Body of pancreas (tissue), 4 donors: ENCODE measurements at regions not wholly inside any gene's neighbourhood (a gene's known extent, or its start where the extent isn't known, plus 50 kb on each side); places are given as distances from the start of the nearest gene placed in this dataset.
"Not testable (repeated sequence)": the region's sequence is repeated elsewhere in the genome, so short reads cannot be mapped to it uniquely, and the experiment has no call there.

ENCODE experiments used
- ATAC-seq: fragments of 150-250 bp; one replicate; pipeline ENCODE4 v1.9.1; 2016
- DNase-seq, 4 donors: peaks; one replicate each; pipeline ENCODE4 v3.0.0-alpha.2; 2019
- H3K27ac ChIP-seq, 4 donors: fragments of 200-600 bp; sonication (generic); 1 replicate in 3 of 4; 2 replicates in 1 of 4; pipeline versions ENCODE4 v1.5.1 to v1.6.1; 2016 to 2019; ENCODE audit warnings: mild to moderate bottlenecking in 1 of 4, mixed read lengths in 1 of 4, moderate library complexity in 1 of 4
- H3K27me3 ChIP-seq, 2 donors: fragments of 200-600 bp; sonication (generic); one replicate each; pipeline ENCODE4 v1.6.0; 2016; ENCODE audit warnings: mild to moderate bottlenecking in 1 of 2
- H3K36me3 ChIP-seq, 2 donors: fragments of 200-600 bp; sonication (generic); replicated peaks in 1 of 2; 2 replicates each; pipeline ENCODE4 v1.5.1; 2016; ENCODE audit warnings: low read depth in 2 of 2; ENCODE audit not compliant: insufficient read depth in 1 of 2
- H3K4me1 ChIP-seq: fragments of 200-600 bp; sonication (generic); one replicate; pipeline ENCODE4 v1.6.0; 2016
- H3K4me3 ChIP-seq, 2 donors: fragments of 200-600 bp; sonication (generic); 1 replicate in 1 of 2; 2 replicates in 1 of 2; pipeline ENCODE4 v1.5.1; 2016 to 2019
- H3K9me3 ChIP-seq, 3 donors: fragments of 200-600 bp; sonication (generic); 1 replicate in 2 of 3; 2 replicates in 1 of 3; pipeline ENCODE4 v1.5.1; 2016
- POLR2A ChIP-seq, 3 donors: fragments of 450-650 bp; IDR thresholded peaks; one replicate each; pipeline ENCODE4 v1.6.1; 2016; ENCODE audit warnings: antibody characterized with exemption in 3 of 3, mild to moderate bottlenecking in 2 of 3
- WGBS, 2 donors: methylation state at CpG; one replicate each; pipeline ENCODE4 v1.1.5; 2017; 5-methylcytosine and 5-hydroxymethylcytosine counted together
- intact Hi-C: fragments of 100-400 bp; cut with DNase I; formaldehyde crosslinking; loops from one replicate; pipeline ENCODE4 v1.15.1; 2023
- TF ChIP-seq, protein P1 (sequence below), 7 experiments: fragments of 450-650 bp in 4 of 7; fragments of 200-600 bp in 3 of 7; sonication (generic) in 3 of 7; IDR thresholded peaks; one replicate each; pipeline ENCODE4 v1.5.1; 2016 to 2019; ENCODE audit warnings: antibody characterized with exemption in 7 of 7

DNA sequence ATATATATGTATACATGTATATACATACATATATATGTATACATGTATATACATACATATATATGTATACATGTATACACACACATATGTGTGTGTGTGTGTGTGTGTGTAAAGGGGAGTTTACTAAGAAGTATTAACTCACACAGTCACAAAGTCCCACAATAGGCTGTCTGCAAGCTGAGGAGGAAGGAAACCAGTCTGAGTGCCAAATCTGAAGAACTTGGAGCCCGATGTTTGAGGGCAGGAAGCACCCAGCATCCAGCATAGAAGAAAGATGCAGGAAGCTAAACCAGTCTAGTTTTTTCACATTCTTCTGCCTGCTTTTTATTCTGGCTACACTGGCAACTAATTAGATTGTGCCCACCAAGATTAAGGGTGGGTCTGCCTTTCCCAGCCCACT, 591.5 kb downstream of the PRR16 start:
- no peak overlapping the region for H3K27ac ChIP-seq
- no peaks in the 10 kb centered on the region for H3K4me1 ChIP-seq
- intact Hi-C loops: no loop called here
- no peaks in the 10 kb centered on the region for H3K9me3 ChIP-seq
- no peak for DNase-seq
- TF ChIP-seq, protein P1, sequence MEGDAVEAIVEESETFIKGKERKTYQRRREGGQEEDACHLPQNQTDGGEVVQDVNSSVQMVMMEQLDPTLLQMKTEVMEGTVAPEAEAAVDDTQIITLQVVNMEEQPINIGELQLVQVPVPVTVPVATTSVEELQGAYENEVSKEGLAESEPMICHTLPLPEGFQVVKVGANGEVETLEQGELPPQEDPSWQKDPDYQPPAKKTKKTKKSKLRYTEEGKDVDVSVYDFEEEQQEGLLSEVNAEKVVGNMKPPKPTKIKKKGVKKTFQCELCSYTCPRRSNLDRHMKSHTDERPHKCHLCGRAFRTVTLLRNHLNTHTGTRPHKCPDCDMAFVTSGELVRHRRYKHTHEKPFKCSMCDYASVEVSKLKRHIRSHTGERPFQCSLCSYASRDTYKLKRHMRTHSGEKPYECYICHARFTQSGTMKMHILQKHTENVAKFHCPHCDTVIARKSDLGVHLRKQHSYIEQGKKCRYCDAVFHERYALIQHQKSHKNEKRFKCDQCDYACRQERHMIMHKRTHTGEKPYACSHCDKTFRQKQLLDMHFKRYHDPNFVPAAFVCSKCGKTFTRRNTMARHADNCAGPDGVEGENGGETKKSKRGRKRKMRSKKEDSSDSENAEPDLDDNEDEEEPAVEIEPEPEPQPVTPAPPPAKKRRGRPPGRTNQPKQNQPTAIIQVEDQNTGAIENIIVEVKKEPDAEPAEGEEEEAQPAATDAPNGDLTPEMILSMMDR (IDR thresholded peaks at IDR 0.05): no peak
- no peak for TF ChIP-seq POLR2A (IDR thresholded peaks at IDR 0.05)
- ATAC-seq: no peak
- H3K4me3 ChIP-seq: no peak overlapping the region
- no peaks in the 10 kb centered on the region for H3K36me3 ChIP-seq
- no peaks in the 10 kb centered on the region for H3K27me3 ChIP-seq
- WGBS, 2 donors: 72 to 78% methylated on average over 1 of the region's 1 CpG

DNA sequence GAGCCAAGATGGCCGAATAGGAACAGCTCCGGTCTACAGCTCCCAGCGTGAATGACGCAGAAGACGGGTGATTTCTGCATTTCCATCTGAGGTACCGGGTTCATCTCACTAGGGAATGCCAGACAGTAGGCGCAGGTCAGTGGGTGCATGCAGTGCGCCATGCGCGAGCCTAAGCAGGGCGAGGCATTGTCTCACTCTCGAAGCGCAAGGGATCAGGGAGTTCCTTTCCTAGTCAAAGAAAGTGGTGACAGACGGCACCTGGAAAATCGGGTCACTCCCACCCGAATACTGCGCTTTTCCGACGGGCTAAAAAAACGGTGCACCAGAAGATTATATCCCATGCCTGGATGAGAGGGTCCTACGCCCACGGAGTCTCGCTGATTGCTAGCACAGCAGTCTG, 600.1 kb downstream of the PRR16 start:
- DNase-seq, intact Hi-C loops: not testable (repeated sequence)

DNA sequence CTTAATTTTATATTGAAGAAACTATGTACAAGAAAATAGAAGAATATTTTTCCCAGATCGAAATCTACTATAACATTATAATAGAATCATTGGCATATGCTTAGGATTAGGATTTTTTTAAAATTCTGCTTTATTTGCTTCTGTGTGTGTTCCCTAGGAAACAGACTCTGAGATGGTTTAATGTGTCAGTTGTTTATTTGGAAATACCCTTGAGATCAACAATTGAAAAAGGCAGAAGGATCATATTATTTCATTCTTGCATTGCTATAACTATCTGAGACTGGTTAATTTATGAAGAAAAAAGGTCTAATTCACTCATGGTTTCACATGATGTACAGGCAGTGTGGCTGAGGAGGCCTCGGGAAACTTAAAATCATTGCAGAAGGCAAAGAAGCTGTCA, 622.6 kb downstream of the PRR16 start:
- no peak for DNase-seq
- H3K27me3 ChIP-seq: no peaks in the 10 kb centered on the region
- TF ChIP-seq, protein P1 (IDR thresholded peaks at IDR 0.05): no peak
- TF ChIP-seq POLR2A (IDR thresholded peaks at IDR 0.05): no peak
- ATAC-seq: no peak
- WGBS, 2 donors: 78 to 80% methylated on average over 2 of the region's 2 CpGs
- H3K4me3 ChIP-seq: no peak overlapping the region
- H3K9me3 ChIP-seq: no peaks in the 10 kb centered on the region
- H3K27ac ChIP-seq: no peak overlapping the region
- H3K36me3 ChIP-seq: no peaks in the 10 kb centered on the region
- H3K4me1 ChIP-seq: no peaks in the 10 kb centered on the region
- intact Hi-C loops: no loop called here

More for the DNA sequence above, 600.1 kb downstream of the PRR16 start:
- 84% methylated on average over 23 of the region's 23 CpGs for WGBS, 2 donors
- H3K4me3 ChIP-seq, ATAC-seq, H3K9me3 ChIP-seq, H3K4me1 ChIP-seq, H3K36me3 ChIP-seq, H3K27me3 ChIP-seq, H3K27ac ChIP-seq: not testable (repeated sequence)

DNA sequence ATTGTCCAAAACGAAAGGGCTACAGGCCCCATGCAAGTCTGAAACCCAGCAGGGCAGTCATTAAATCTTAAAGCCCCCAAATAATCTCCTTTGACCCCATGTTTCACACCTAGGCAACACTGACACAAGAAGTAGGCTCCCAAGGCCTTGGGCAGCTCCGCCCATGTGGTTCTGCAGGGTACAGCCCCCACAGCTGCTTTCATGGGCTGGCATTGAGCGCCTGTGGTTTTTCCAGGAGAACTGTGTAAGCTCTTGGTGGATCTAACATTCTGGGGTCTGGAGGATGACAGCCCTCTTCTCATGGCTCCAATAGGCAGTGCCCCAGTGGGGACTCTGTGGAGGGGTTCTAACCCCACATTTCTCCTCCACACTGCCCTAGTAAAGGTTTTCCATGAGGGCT, 623.5 kb downstream of the PRR16 start:
- Histone ChIP-seq H3K4me3 (no peak overlapping the region), H3K36me3 (no peaks in the 10 kb centered on the region), H3K9me3 (no peaks in the 10 kb centered on the region), H3K27ac (no peak overlapping the region), H3K27me3 (no peaks in the 10 kb centered on the region), H3K4me1 (no peaks in the 10 kb centered on the region)
- DNase-seq (no peak), ATAC-seq (no peak)
- no peak for TF ChIP-seq POLR2A (IDR thresholded peaks at IDR 0.05)
- TF ChIP-seq, protein P1 (IDR thresholded peaks at IDR 0.05): no peak
- WGBS, 2 donors: 72 to 78% methylated on average over 3 of the region's 3 CpGs
- intact Hi-C loops: no loop called here

DNA sequence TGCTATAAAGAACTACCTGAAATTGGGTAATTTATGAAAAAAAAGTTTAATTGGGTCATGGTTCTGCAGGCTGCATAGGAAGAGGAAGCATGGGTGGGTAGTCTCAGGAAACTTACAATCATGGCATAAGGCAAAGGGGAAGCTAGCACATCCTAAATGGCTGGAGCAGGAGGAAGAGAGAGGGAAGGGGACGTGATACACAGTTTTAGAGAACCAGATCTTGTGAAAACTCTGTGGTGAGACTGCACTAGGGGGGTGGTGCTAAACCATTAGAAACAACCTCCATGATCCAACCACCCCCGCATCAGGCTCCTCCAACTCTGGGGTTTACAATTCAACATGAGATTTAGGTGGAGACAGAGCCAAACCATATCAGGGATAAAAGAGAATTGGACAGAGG, 624.2 kb downstream of the PRR16 start:
- intact Hi-C loops: no loop called here

More for the DNA sequence above, 624.2 kb downstream of the PRR16 start:
- Histone ChIP-seq H3K36me3 (no peaks in the 10 kb centered on the region), H3K4me3 (no peak overlapping the region), H3K27me3 (no peaks in the 10 kb centered on the region), H3K27ac (no peak overlapping the region), H3K4me1 (no peaks in the 10 kb centered on the region), H3K9me3 (no peaks in the 10 kb centered on the region)
- no peak for TF ChIP-seq POLR2A (IDR thresholded peaks at IDR 0.05)
- TF ChIP-seq, protein P1 (IDR thresholded peaks at IDR 0.05): no peak
- WGBS, 2 donors: 66 to 88% methylated on average over 2 of the region's 2 CpGs
- ATAC-seq (no peak), DNase-seq (no peak)
